Glutamatergic neuron (in vitro differentiated cells): ENCODE measurements at regions not wholly inside any gene's neighbourhood (a gene's known extent, or its start where the extent isn't known, plus 50 kb on each side); places are given as distances from the start of the nearest gene placed in this dataset.

ENCODE experiments used
- DNase-seq: peaks from one replicate; pipeline ENCODE4 v3.0.0; 2022
- H3K27ac Mint-ChIP-seq: one replicate; pipeline ENCODE4 v1.8.0; 2020; ENCODE audit warnings: mild to moderate bottlenecking, mixed read lengths, inconsistent platforms; ENCODE audit not compliant: unreplicated experiment
- H3K27me3 Mint-ChIP-seq: one replicate; pipeline ENCODE4 v1.8.0; 2020; ENCODE audit warnings: mild to moderate bottlenecking, moderate library complexity, mixed read lengths, inconsistent platforms; ENCODE audit not compliant: unreplicated experiment
- H3K36me3 Mint-ChIP-seq: one replicate; pipeline ENCODE4 v1.8.0; 2020; ENCODE audit warnings: mild to moderate bottlenecking, mixed read lengths, inconsistent platforms; ENCODE audit not compliant: unreplicated experiment
- H3K4me1 Mint-ChIP-seq: one replicate; pipeline ENCODE4 v1.8.0; 2020; ENCODE audit warnings: mild to moderate bottlenecking, low read depth, mixed read lengths, inconsistent platforms; ENCODE audit not compliant: unreplicated experiment
- H3K4me3 Mint-ChIP-seq: one replicate; pipeline ENCODE4 v1.8.0; 2020; ENCODE audit warnings: mild to moderate bottlenecking, mixed read lengths, inconsistent platforms; ENCODE audit not compliant: unreplicated experiment
- H3K9me3 Mint-ChIP-seq: one replicate; pipeline ENCODE4 v1.8.0; 2020; ENCODE audit warnings: mild to moderate bottlenecking, moderate library complexity, mixed read lengths, inconsistent platforms; ENCODE audit not compliant: unreplicated experiment
- CTCF ChIP-seq: fragments of 200-600 bp; sonication (generic); IDR thresholded peaks from one replicate; pipeline ENCODE4 v1.5.0; 2021; ENCODE audit not compliant: partially characterized antibody, unreplicated experiment

GRCh38 chr4:32087211-32087610 lies 1367.0 kb downstream of the PCDH7 start:
- no peaks in the 10 kb centered on the region for H3K36me3 Mint-ChIP-seq
- no peak overlapping the region for H3K27ac Mint-ChIP-seq
- peaks cover 1% of the 10 kb centered on the region for H3K27me3 Mint-ChIP-seq
- no peaks in the 10 kb centered on the region for H3K9me3 Mint-ChIP-seq
- no peak overlapping the region for H3K4me3 Mint-ChIP-seq
- H3K4me1 Mint-ChIP-seq: no peaks in the 10 kb centered on the region
- no peak for DNase-seq
- TF ChIP-seq CTCF: no peak

DNA sequence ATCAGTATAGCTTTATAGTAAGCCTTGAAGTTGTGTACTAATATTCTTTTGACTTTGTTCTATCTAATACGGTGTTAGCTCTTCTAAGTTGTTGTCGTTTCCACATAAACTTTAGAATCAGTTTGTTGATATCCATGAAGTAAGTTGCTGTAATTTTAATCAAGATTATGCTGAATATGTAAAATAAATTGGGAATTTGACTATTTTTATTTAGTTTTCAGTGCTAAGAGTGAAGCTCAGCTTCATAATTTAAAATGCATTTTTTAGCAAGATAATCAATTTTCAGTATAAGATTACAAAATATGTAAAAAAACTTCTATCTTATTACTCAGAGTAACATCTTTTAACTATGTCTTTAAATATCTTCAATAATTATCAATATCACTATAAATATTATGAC lies 1374.8 kb downstream of the PCDH7 start:
- H3K4me1 Mint-ChIP-seq: no peaks in the 10 kb centered on the region
- H3K9me3 Mint-ChIP-seq: no peaks in the 10 kb centered on the region
- H3K27ac Mint-ChIP-seq: no peak overlapping the region
- no peak for TF ChIP-seq CTCF
- no peaks in the 10 kb centered on the region for H3K36me3 Mint-ChIP-seq
- H3K4me3 Mint-ChIP-seq: no peak overlapping the region
- H3K27me3 Mint-ChIP-seq: no peaks in the 10 kb centered on the region
- DNase-seq: no peak

DNA sequence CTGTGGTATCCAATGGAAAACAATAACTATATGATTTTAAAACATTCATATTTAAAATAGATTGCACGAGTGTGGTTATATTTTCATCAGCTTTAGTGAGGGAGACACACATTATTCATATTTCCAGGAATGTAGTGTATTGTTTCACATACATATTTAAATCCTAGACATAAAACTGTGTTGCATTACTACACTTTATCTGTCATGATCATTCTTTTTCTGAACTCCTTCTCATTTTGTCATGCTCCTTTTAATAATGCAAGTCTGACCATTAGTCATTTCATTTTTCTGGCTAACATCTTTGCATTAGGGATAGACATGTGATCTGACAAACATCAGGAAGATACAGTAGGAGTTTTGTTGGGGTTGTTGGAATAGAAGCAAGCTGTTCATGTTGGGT lies 1382.7 kb downstream of the PCDH7 start:
- Mint-ChIP-seq H3K4me3 (no peak overlapping the region), H3K36me3 (no peaks in the 10 kb centered on the region), H3K4me1 (peaks cover 2% of the 10 kb centered on the region), H3K9me3 (no peaks in the 10 kb centered on the region), H3K27ac (no peak overlapping the region), H3K27me3 (no peaks in the 10 kb centered on the region)
- no peak for TF ChIP-seq CTCF
- no peak for DNase-seq

- no peaks in the 10 kb centered on the region for H3K36me3 Mint-ChIP-seq
- no peaks in the 10 kb centered on the region for H3K27me3 Mint-ChIP-seq
- H3K27ac Mint-ChIP-seq: no peak overlapping the region
- no peak for TF ChIP-seq CTCF
- no peak for DNase-seq
- peaks cover 2% of the 10 kb centered on the region for H3K4me1 Mint-ChIP-seq
- H3K9me3 Mint-ChIP-seq: no peaks in the 10 kb centered on the region
- H3K4me3 Mint-ChIP-seq: no peak overlapping the region
These were observed 1386.6 kb downstream of the PCDH7 start for GRCh38 chr4:32106767-32107166.

DNA sequence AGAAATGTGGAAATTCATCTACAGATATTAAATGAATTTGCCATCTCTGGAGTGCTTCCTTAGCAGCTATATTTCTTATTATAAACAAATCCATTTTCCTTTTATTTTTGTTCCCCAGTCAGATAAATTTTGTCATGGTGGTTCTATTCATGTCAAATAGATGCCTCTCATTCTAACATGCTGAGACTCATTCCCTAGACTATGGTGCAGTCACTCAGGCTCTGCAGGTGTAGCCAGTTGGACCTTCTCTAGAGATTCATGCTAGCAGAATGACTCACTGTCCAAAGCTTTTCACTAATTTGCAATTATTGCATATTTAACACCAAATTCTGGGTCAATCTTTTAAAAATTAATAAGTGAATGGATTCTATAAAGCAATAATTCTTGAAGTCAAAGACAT lies 1392.7 kb downstream of the PCDH7 start:
- TF ChIP-seq CTCF: no peak
- Mint-ChIP-seq H3K4me1 (no peaks in the 10 kb centered on the region), H3K27me3 (no peaks in the 10 kb centered on the region), H3K27ac (no peak overlapping the region), H3K4me3 (no peak overlapping the region), H3K9me3 (no peaks in the 10 kb centered on the region), H3K36me3 (no peaks in the 10 kb centered on the region)
- DNase-seq: no peak
